GM19328 (cell line): ENCODE measurements at regions not wholly inside any gene's neighbourhood (a gene's known extent, or its start where the extent isn't known, plus 50 kb on each side); places are given as distances from the start of the nearest gene placed in this dataset.

ENCODE experiments used
- ATAC-seq: cut with Tn5 transposase; IDR thresholded peaks from one replicate; pipeline ENCODE4 v1.9.1; 2021; ENCODE audit warnings: mild to moderate bottlenecking, moderate library complexity; ENCODE audit not compliant: unreplicated experiment

GRCh38 chr2:67462738-67463496, 65.8 kb downstream of the ETAA1 start:
- ATAC-seq = no peak

GRCh38 chr2:67463810-67464209, 66.7 kb downstream of the ETAA1 start:
- ATAC-seq = no peak

GRCh38 chr2:67465623-67466022, 68.5 kb downstream of the ETAA1 start:
- no peak for ATAC-seq

- ATAC-seq = no peak
Measured at GRCh38 chr2:67466734-67467133, 69.6 kb downstream of the ETAA1 start.

GRCh38 chr2:67471681-67472080, 74.5 kb downstream of the ETAA1 start:
- no peak for ATAC-seq

- ATAC-seq = no peak
Measured at GRCh38 chr2:67476809-67477790, 80.0 kb downstream of the ETAA1 start.

- ATAC-seq = no peak
Measured at GRCh38 chr2:67479261-67479660, 82.1 kb downstream of the ETAA1 start.

- ATAC-seq = no peak
Measured at GRCh38 chr2:67485431-67485830, 88.3 kb downstream of the ETAA1 start.

GRCh38 chr2:67486041-67486796, 89.1 kb downstream of the ETAA1 start:
- no peak for ATAC-seq

GRCh38 chr2:67487993-67488392, 90.9 kb downstream of the ETAA1 start:
- no peak for ATAC-seq

- ATAC-seq = no peak
Measured at GRCh38 chr2:67489396-67489795, 92.3 kb downstream of the ETAA1 start.

- no peak for ATAC-seq
Measured at GRCh38 chr2:67498931-67499330, 101.8 kb downstream of the ETAA1 start.

GRCh38 chr2:67499989-67500388, 102.9 kb downstream of the ETAA1 start:
- ATAC-seq = no peak

- no peak for ATAC-seq
Measured at GRCh38 chr2:67500541-67500940, 103.4 kb downstream of the ETAA1 start.

- ATAC-seq = no peak
Measured at GRCh38 chr2:67502346-67503065, 105.4 kb downstream of the ETAA1 start.

- no peak for ATAC-seq
Measured at GRCh38 chr2:67503066-67503795, 106.1 kb downstream of the ETAA1 start.

GRCh38 chr2:67510745-67511144, 113.6 kb downstream of the ETAA1 start:
- ATAC-seq = no peak

GRCh38 chr2:67514515-67514914, 117.4 kb downstream of the ETAA1 start:
- no peak for ATAC-seq

GRCh38 chr2:67515056-67515455, 117.9 kb downstream of the ETAA1 start:
- ATAC-seq = no peak

GRCh38 chr2:67515538-67515937, 118.4 kb downstream of the ETAA1 start:
- no peak for ATAC-seq
